HepG2 (cell line): ENCODE measurements at regions not wholly inside any gene's neighbourhood (a gene's known extent, or its start where the extent isn't known, plus 50 kb on each side); places are given as distances from the start of the nearest gene placed in this dataset.

ENCODE experiments used
- ATAC-seq: fragments of 200-7000 bp; cut with Tn5 transposase; 3 replicates; pipeline ENCODE4 v1.9.1; 2020; ENCODE audit warnings: mild to moderate bottlenecking, moderate library complexity
- BruUV-seq: library from RNA; stranded (reverse); fragments of 400-500 nt; replicated peaks from 2 replicates; lab custom pipeline; 2021; lab: Mats Ljungman, UMichigan
- CTCF ChIA-PET: fragments of 300-600 bp; formaldehyde crosslinking; extraction: SDS; loops from one replicate; lab custom pipeline; 2021; ENCODE audit warnings: low total read pairs, inconsistent platforms, low intra/inter-chr PET ratio; lab: Yijun Ruan, JAX
- POLR2A ChIA-PET: fragments of 350-600 bp; sonication (Branson Sonifier 250); formaldehyde crosslinking; loops from one replicate; lab custom pipeline; 2020; ENCODE audit warnings: antibody characterized with exemption, inconsistent platforms; lab: Yijun Ruan, JAX
- DNase-seq: peaks from one replicate; pipeline ENCODE4 v3.0.0-alpha.2; 2015; ENCODE audit warnings: low spot score
- FAIRE-seq: peaks from 3 replicates; lab custom pipeline; 2011; peaks lifted over from hg19 to GRCh38; lab: Jason Lieb, UNC
- H2AFZ ChIP-seq: one replicate; pipeline ENCODE4 v1.6.1; 2011; ENCODE audit warnings: low read length, inconsistent platforms
- H3K27ac ChIP-seq: fragments of 300-600 bp; 3 replicates; pipeline ENCODE4 v1.8.0; 2011; ENCODE audit warnings: mixed run types, mild to moderate bottlenecking, mixed read lengths, low read length, inconsistent platforms; ENCODE audit not compliant: insufficient read depth; ENCODE audit errors: extremely low read length
- H3K27me3 ChIP-seq, 2 experiments: fragments of 200-600 bp in 1 of 2; 2 replicates in 1 of 2; 3 replicates in 1 of 2; pipeline versions ENCODE4 v1.6.0 to v1.8.0; 2011; ENCODE audit warnings: low read length in 2 of 2, mild to moderate bottlenecking in 2 of 2, moderate library complexity in 2 of 2, inconsistent platforms in 1 of 2; ENCODE audit not compliant: insufficient read depth in 2 of 2, control insufficient read depth in 1 of 2
- H3K36me3 ChIP-seq, 2 experiments: fragments of 200-600 bp in 1 of 2; replicated peaks in 1 of 2; 2 replicates in 1 of 2; 3 replicates in 1 of 2; pipeline versions ENCODE4 v1.5.1 to v1.8.0; 2011; ENCODE audit warnings: low read length in 2 of 2, inconsistent platforms in 1 of 2; ENCODE audit not compliant: insufficient read depth in 2 of 2, control insufficient read depth in 1 of 2
- H3K4me1 ChIP-seq: 2 replicates; pipeline ENCODE4 v1.5.1; 2012; ENCODE audit warnings: low read length, inconsistent platforms; ENCODE audit not compliant: insufficient read depth
- H3K4me2 ChIP-seq: 2 replicates; pipeline ENCODE4 v1.6.0; 2011; ENCODE audit warnings: low read depth, low read length, inconsistent platforms
- H3K4me3 ChIP-seq, 3 experiments: fragments of 200-600 bp in 1 of 3; sonication (generic), shearing (Covaris generic) in 1 of 3; replicated peaks in 1 of 3; 2 replicates each; pipeline ENCODE4 v1.5.1; 2011 to 2016; ENCODE audit warnings: low read length in 3 of 3, inconsistent platforms in 2 of 3, low read depth in 2 of 3, mild to moderate bottlenecking in 2 of 3, control low read depth in 1 of 3, mixed read lengths in 1 of 3; ENCODE audit not compliant: insufficient read depth in 1 of 3
- H3K79me2 ChIP-seq: one replicate; pipeline ENCODE4 v1.6.1; 2011; ENCODE audit warnings: low read length, inconsistent platforms; ENCODE audit not compliant: insufficient read depth
- H3K9ac ChIP-seq: 2 replicates; pipeline ENCODE4 v1.6.0; 2011; ENCODE audit warnings: mild to moderate bottlenecking, low read depth, low read length, inconsistent platforms; ENCODE audit not compliant: insufficient read depth
- H3K9me3 ChIP-seq: 2 replicates; pipeline ENCODE4 v1.5.1; 2012; ENCODE audit warnings: mild to moderate bottlenecking, low read length
- H4K20me1 ChIP-seq: 2 replicates; pipeline ENCODE4 v1.6.0; 2011; ENCODE audit warnings: inconsistent platforms, mild to moderate bottlenecking, low read length, moderate library complexity; ENCODE audit not compliant: insufficient read depth
- DNMT3B ChIP-seq: conservative IDR thresholded peaks from 2 replicates; pipeline ENCODE4 v1.6.1; 2016; ENCODE audit warnings: missing biosample characterization, control low read depth
- HIVEP1 ChIP-seq: sonication (generic); formaldehyde crosslinking; IDR thresholded peaks from 2 replicates; pipeline ENCODE4 v1.4.0; 2020; ENCODE audit warnings: mild to moderate bottlenecking, missing genetic modification reagents
- HMGXB4 ChIP-seq, 2 experiments: sonication (generic) in 1 of 2; formaldehyde crosslinking in 1 of 2; IDR thresholded peaks; 2 replicates each; pipeline versions ENCODE4 v1.4.0 to v1.6.1; 2018 to 2020; ENCODE audit warnings: missing genetic modification reagents in 2 of 2, borderline replicate concordance in 1 of 2, low read depth in 1 of 2, mild to moderate bottlenecking in 1 of 2, missing biosample characterization in 1 of 2
- HNRNPH1 ChIP-seq: fragments of 200-400 bp; formaldehyde crosslinking; optimal IDR thresholded peaks from 2 replicates; pipeline ENCODE3; 2017; ENCODE audit warnings: mild to moderate bottlenecking, low read depth, low read length
- IKZF5 ChIP-seq: IDR thresholded peaks from 2 replicates; pipeline ENCODE4 v1.6.1; 2018; ENCODE audit warnings: missing genetic modification reagents, mild to moderate bottlenecking, missing compliant biosample characterization
- JUN ChIP-seq: sonication (generic); formaldehyde crosslinking; IDR thresholded peaks from 2 replicates; pipeline ENCODE4 v1.4.0; 2020; ENCODE audit warnings: mild to moderate bottlenecking, missing genetic modification reagents
- MED1 ChIP-seq: sonication (generic); formaldehyde crosslinking; IDR thresholded peaks from 2 replicates; pipeline ENCODE4 v1.4.0; 2020; ENCODE audit warnings: missing genetic modification reagents
- POGZ ChIP-seq: sonication (generic); formaldehyde crosslinking; IDR thresholded peaks from 2 replicates; pipeline ENCODE4 v1.4.0; 2020; ENCODE audit warnings: mild to moderate bottlenecking, missing genetic modification reagents
- SALL2 ChIP-seq: sonication (generic); formaldehyde crosslinking; IDR thresholded peaks from 2 replicates; pipeline ENCODE4 v1.8.1; 2023; ENCODE audit warnings: mild to moderate bottlenecking, missing genetic modification reagents, inconsistent platforms
- SP4 ChIP-seq: sonication (generic); formaldehyde crosslinking; IDR thresholded peaks from 2 replicates; pipeline ENCODE4 v1.8.1; 2023; ENCODE audit warnings: mild to moderate bottlenecking, missing genetic modification reagents
- ZBTB7B ChIP-seq: sonication (generic); formaldehyde crosslinking; IDR thresholded peaks from 2 replicates; pipeline ENCODE4 v1.4.0; 2020; ENCODE audit warnings: missing genetic modification reagents
- ZEB1 ChIP-seq: IDR thresholded peaks from 2 replicates; pipeline ENCODE4 v1.6.1; 2012; ENCODE audit warnings: mild to moderate bottlenecking, low read depth, inconsistent platforms; ENCODE audit not compliant: insufficient replicate concordance
- ZNF224 ChIP-seq: sonication (generic); formaldehyde crosslinking; IDR thresholded peaks from 2 replicates; pipeline ENCODE4 v1.5.0; 2020; ENCODE audit warnings: mild to moderate bottlenecking, missing genetic modification reagents
- ZNF317 ChIP-seq: sonication (generic); formaldehyde crosslinking; IDR thresholded peaks from 2 replicates; pipeline ENCODE4 v1.5.0; 2020; ENCODE audit warnings: mild to moderate bottlenecking, missing genetic modification reagents
- ZNF354B ChIP-seq: sonication (generic); formaldehyde crosslinking; IDR thresholded peaks from 2 replicates; pipeline ENCODE4 v1.8.0; 2022; ENCODE audit warnings: mild to moderate bottlenecking, missing genetic modification reagents
- ZNF468 ChIP-seq: sonication (generic); formaldehyde crosslinking; IDR thresholded peaks from 2 replicates; pipeline ENCODE4 v1.8.0; 2022; ENCODE audit warnings: mild to moderate bottlenecking, moderate library complexity, missing genetic modification reagents
- ZNF501 ChIP-seq: sonication (generic); formaldehyde crosslinking; IDR thresholded peaks from 2 replicates; pipeline ENCODE4 v1.5.1; 2020; ENCODE audit warnings: mild to moderate bottlenecking, moderate library complexity, missing genetic modification reagents
- ZNF740 ChIP-seq: sonication (generic); formaldehyde crosslinking; IDR thresholded peaks from 2 replicates; pipeline ENCODE4 v1.4.0; 2020; ENCODE audit warnings: missing genetic modification reagents
- ZNF773 ChIP-seq: sonication (generic); formaldehyde crosslinking; IDR thresholded peaks from 2 replicates; pipeline ENCODE4 v1.4.0; 2020; ENCODE audit warnings: missing genetic modification reagents, borderline replicate concordance
- WGBS: methylation state at CpG from one replicate; pipeline ENCODE4 v1.1.6; 2017; ENCODE audit warnings: low lambda C conversion rate; 5-methylcytosine and 5-hydroxymethylcytosine counted together
- in situ Hi-C: cut with HindIII; loops from 2 replicates; pipeline ENCODE4 v1.10.0; 2017; ENCODE audit warnings: low pct_unique_long_range_greater_than_20kb; ENCODE audit not compliant: extremely low pct_ligation_motif_present
- intact Hi-C: fragments of 100-400 bp; cut with micrococcal nuclease; formaldehyde crosslinking; loops from one replicate; pipeline ENCODE4 v1.10.0; 2022; ENCODE audit not compliant: unreplicated experiment

GRCh38 chr14:76955575-76956315 is 72.8 kb downstream of the IRF2BPL start:
- H3K9me3 ChIP-seq, result no peaks in the 10 kb centered on the region
- peak overlapping the region; percentile 67 for H3K9ac ChIP-seq
- peak overlapping the region; percentile 78 for H3K27ac ChIP-seq
- H3K4me1 ChIP-seq, result peaks cover 89% of the 10 kb centered on the region
- in situ Hi-C loops (no loop called here), intact Hi-C loops (loop anchor here (1.0 kb wide), 1 partner anchor 85 kb away; no protein-coding TSS in a partner anchor)
- no peak for FAIRE-seq
- no peaks in the 10 kb centered on the region for H3K36me3 ChIP-seq
- peak overlapping the region; percentile 53 to 77 (median 56); a peak in 5 of 6 replicates for H3K4me3 ChIP-seq
- H2AFZ ChIP-seq, result no peak overlapping the region
- BruUV-seq, result TSS peak; percentile 92
- peak; percentile 59 for DNase-seq
- under 1% methylated on average over 11 of the region's 13 CpGs for WGBS
- peak overlapping the region; percentile 77 for H3K4me2 ChIP-seq
- CTCF ChIA-PET, result interaction anchor here (1.0 kb wide), 1 partner anchor 98 kb away, joined by 4 read pairs; no protein-coding TSS in a partner anchor
- ATAC-seq, result peak; percentile 42
- H4K20me1 ChIP-seq, result no peaks in the 10 kb centered on the region
- no peaks in the 10 kb centered on the region for H3K79me2 ChIP-seq
- no peaks in the 10 kb centered on the region for H3K27me3 ChIP-seq
- POLR2A ChIA-PET, result interaction anchor here (1.0 to 1.8 kb wide), 7 partner anchors 8 to 89 kb away, joined by 4 to 10 read pairs (median 6); no protein-coding TSS in a partner anchor
- no peak for TF ChIP-seq ZNF773 (CRISPR knock-in tag)
- 0 out of 2 replicates have a peak, but pooled peaks have one; percentile 8 for TF ChIP-seq POGZ (CRISPR knock-in tag)
- TF ChIP-seq ZNF224 (CRISPR knock-in tag), result 0 out of 2 replicates have a peak, but pooled peaks have one; percentile 44
- 0 out of 2 replicates have a peak, but pooled peaks have one; percentile 13 for TF ChIP-seq IKZF5 (CRISPR knock-in tag)
- TF ChIP-seq ZNF501 (CRISPR knock-in tag), result peak; percentile 59; the same call in 1 of the 2 replicates
- TF ChIP-seq HNRNPH1, result no peak
- TF ChIP-seq MED1, result no peak
- TF ChIP-seq ZNF354B (CRISPR knock-in tag), result no peak
- no peak for TF ChIP-seq ZNF468
- 0 out of 4 replicates have a peak, but pooled peaks of 1 of the 2 experiments have one; percentile 28 for TF ChIP-seq HMGXB4 (CRISPR knock-in tag; IDR thresholded peaks at IDR 0.05; ENCODE audit: borderline replicate concordance in 1 of 2, low read depth in 1 of 2)
- no peak for TF ChIP-seq SALL2 (CRISPR knock-in tag)
- peak; percentile 74; the same call in 1 of the 2 replicates for TF ChIP-seq ZNF317 (CRISPR knock-in tag)
- 0 out of 2 replicates have a peak, but pooled peaks have one; percentile 23 for TF ChIP-seq JUN (CRISPR knock-in tag)
- TF ChIP-seq ZNF740, result peak; percentile 78
- peak; percentile 28 for TF ChIP-seq ZEB1
- peak; percentile 77; the same call in 1 of the 2 replicates for TF ChIP-seq DNMT3B (CRISPR knock-in tag)
- TF ChIP-seq HIVEP1 (CRISPR knock-in tag), result no peak
- TF ChIP-seq SP4 (CRISPR knock-in tag), result peak; percentile 7; the same call in 1 of the 2 replicates
- TF ChIP-seq ZBTB7B (CRISPR knock-in tag), result peak; percentile 70; the same call in 1 of the 2 replicates
